ENCODE measurements at regions not wholly inside any gene's neighbourhood (a gene's known extent, or its start where the extent isn't known, plus 50 kb on each side); places are given as distances from the start of the nearest gene placed in this dataset.

- Histone ChIP-seq H3K36me3 (no peaks in the 10 kb centered on the region), H3K4me1 (no peaks in the 10 kb centered on the region), H3K9me3 (no peaks in the 10 kb centered on the region; the same call in 1 of the 2 replicates), H3K27me3 (no peaks in the 10 kb centered on the region), H3K4me3 (ENCODE audit: low read depth, low read length) (no peak overlapping the region)
- TF ChIP-seq CTCF (IDR thresholded peaks at IDR 0.05; ENCODE audit: low read depth, low read length) = no peak
- DNase-seq = no peak
Measured at GRCh38 chr2:37476411-37476810, 132.0 kb downstream of the QPCT start.

GRCh38 chr2:37477921-37478320 is 133.5 kb downstream of the QPCT start:
- Histone ChIP-seq H3K36me3 (no peaks in the 10 kb centered on the region), H3K9me3 (no peaks in the 10 kb centered on the region; the same call in 1 of the 2 replicates), H3K27me3 (no peaks in the 10 kb centered on the region), H3K4me1 (no peaks in the 10 kb centered on the region), H3K4me3 (ENCODE audit: low read depth, low read length) (no peak overlapping the region)
- no peak for DNase-seq
- no peak for TF ChIP-seq CTCF (IDR thresholded peaks at IDR 0.05; ENCODE audit: low read depth, low read length)

GRCh38 chr2:37481244-37481643 is 136.8 kb downstream of the QPCT start:
- DNase-seq = no peak
- Histone ChIP-seq H3K9me3 (no peaks in the 10 kb centered on the region; the same call in 1 of the 2 replicates), H3K27me3 (no peaks in the 10 kb centered on the region), H3K36me3 (no peaks in the 10 kb centered on the region), H3K4me3 (ENCODE audit: low read depth, low read length) (no peak overlapping the region), H3K4me1 (no peaks in the 10 kb centered on the region)
- no peak for TF ChIP-seq CTCF (IDR thresholded peaks at IDR 0.05; ENCODE audit: low read depth, low read length)

- H3K4me3 ChIP-seq (ENCODE audit: low read depth, low read length) = no peak overlapping the region
- DNase-seq = no peak
- H3K4me1 ChIP-seq = no peaks in the 10 kb centered on the region
Measured at GRCh38 chr2:37489041-37489456, 144.6 kb downstream of the QPCT start.

GRCh38 chr2:37489536-37489935 is 145.1 kb downstream of the QPCT start:
- no peaks in the 10 kb centered on the region for H3K27me3 ChIP-seq
- no peaks in the 10 kb centered on the region for H3K36me3 ChIP-seq
- DNase-seq = no peak
- TF ChIP-seq CTCF (IDR thresholded peaks at IDR 0.05; ENCODE audit: low read depth, low read length) = no peak
- H3K4me1 ChIP-seq = no peaks in the 10 kb centered on the region
- no peaks in the 10 kb centered on the region for H3K9me3 ChIP-seq
- no peak overlapping the region for H3K4me3 ChIP-seq (ENCODE audit: low read depth, low read length)

More at GRCh38 chr2:37489041-37489456, 144.6 kb downstream of the QPCT start:
- TF ChIP-seq CTCF (IDR thresholded peaks at IDR 0.05; ENCODE audit: low read depth, low read length) = no peak
- Histone ChIP-seq H3K9me3 (no peaks in the 10 kb centered on the region), H3K36me3 (no peaks in the 10 kb centered on the region), H3K27me3 (no peaks in the 10 kb centered on the region)

- DNase-seq = no peak
- no peaks in the 10 kb centered on the region for H3K27me3 ChIP-seq
- no peaks in the 10 kb centered on the region for H3K36me3 ChIP-seq
- no peaks in the 10 kb centered on the region for H3K4me1 ChIP-seq
- H3K4me3 ChIP-seq (ENCODE audit: low read depth, low read length) = no peak overlapping the region
- H3K9me3 ChIP-seq = no peaks in the 10 kb centered on the region
- no peak for TF ChIP-seq CTCF (IDR thresholded peaks at IDR 0.05; ENCODE audit: low read depth, low read length)
Measured at GRCh38 chr2:37493425-37493824, 149.0 kb downstream of the QPCT start.

All from BE2C (cell line).